ENCODE measurements at regions not wholly inside any gene's neighbourhood (a gene's known extent, or its start where the extent isn't known, plus 50 kb on each side); places are given as distances from the start of the nearest gene placed in this dataset.

- WGBS: 12% methylated on average over 2 of the region's 2 CpGs
- DNase-seq (ENCODE audit: low spot score): no peak
- intact Hi-C loops (cut with DNase I): no loop called here
- Histone ChIP-seq H3K27me3 (replicated peaks; ENCODE audit: insufficient read depth) (no peaks in the 10 kb centered on the region), H3K9me3 (no peaks in the 10 kb centered on the region), H3K36me3 (no peaks in the 10 kb centered on the region), H3K4me3 (no peak overlapping the region), H3K4me1 (replicated peaks) (no peaks in the 10 kb centered on the region), H3K27ac (no peak overlapping the region)
- no peak for TF ChIP-seq CTCF (IDR thresholded peaks at IDR 0.05)
- no peak for TF ChIP-seq POLR2AphosphoS5 (IDR thresholded peaks at IDR 0.05)
- no peak for TF ChIP-seq POLR2A (IDR thresholded peaks at IDR 0.05)
Measured at GRCh38 chr9:100729336-100729895, 151.5 kb downstream of the CAVIN4 start.

DNA sequence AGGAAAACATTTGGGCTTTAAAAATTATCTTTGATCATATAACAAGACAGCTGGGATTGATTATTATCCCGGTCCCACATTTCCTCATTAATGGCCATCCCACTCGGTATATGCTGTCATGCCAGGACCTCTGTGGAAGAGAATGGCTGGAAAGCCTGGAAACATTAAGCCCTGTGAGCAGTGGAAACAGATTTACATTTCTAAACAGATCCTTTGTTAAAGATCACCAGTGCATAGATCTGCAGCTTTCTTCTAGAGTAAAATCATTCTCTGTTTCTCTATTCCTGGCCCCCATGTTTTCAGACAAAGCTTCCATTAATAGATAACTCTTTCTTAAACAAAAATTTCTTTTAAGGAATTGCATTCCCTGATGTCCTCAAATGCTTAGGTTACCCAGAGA is 152.2 kb downstream of the CAVIN4 start:
- no peak for DNase-seq (ENCODE audit: low spot score)
- Histone ChIP-seq H3K4me3 (no peak overlapping the region), H3K27ac (no peak overlapping the region), H3K27me3 (replicated peaks; ENCODE audit: insufficient read depth) (no peaks in the 10 kb centered on the region), H3K9me3 (no peaks in the 10 kb centered on the region), H3K36me3 (no peaks in the 10 kb centered on the region), H3K4me1 (replicated peaks) (no peaks in the 10 kb centered on the region)
- 8% methylated on average over 2 of the region's 2 CpGs for WGBS
- TF ChIP-seq CTCF (IDR thresholded peaks at IDR 0.05) (no peak), POLR2A (IDR thresholded peaks at IDR 0.05) (no peak)
- intact Hi-C loops (cut with DNase I): no loop called here

DNA sequence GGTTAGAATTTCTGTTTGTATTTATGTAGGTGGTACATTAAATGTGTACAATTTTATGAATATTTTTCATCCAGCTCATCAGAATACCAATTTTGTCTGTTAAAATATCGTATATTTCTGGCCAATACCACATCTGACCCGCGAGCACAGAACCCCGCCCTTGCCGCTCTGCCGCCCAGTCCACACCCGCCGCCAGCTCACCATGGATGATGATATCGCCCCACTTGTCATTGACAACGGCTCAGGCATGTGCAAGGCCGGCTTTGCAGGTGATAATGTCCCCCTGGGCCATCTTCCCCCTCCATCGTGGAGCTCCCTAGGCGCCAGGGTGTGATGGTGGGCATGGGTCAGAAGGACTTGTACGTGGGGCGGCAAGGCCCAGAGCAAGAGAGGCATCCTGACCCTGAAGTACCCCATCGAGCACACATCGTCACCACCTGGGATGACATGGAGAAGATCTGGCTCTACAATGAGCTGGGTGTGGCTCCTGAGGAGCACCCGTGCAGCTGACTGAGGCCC is 153.2 kb downstream of the CAVIN4 start:
- DNase-seq (ENCODE audit: low spot score): no peak
- Histone ChIP-seq H3K27me3 (replicated peaks; ENCODE audit: insufficient read depth) (no peaks in the 10 kb centered on the region), H3K4me1 (replicated peaks) (no peaks in the 10 kb centered on the region), H3K36me3 (no peaks in the 10 kb centered on the region), H3K9me3 (no peaks in the 10 kb centered on the region), H3K4me3 (no peak overlapping the region), H3K27ac (no peak overlapping the region)
- WGBS: 95% methylated on average over 18 of the region's 18 CpGs
- no peak for TF ChIP-seq CTCF (IDR thresholded peaks at IDR 0.05)
- no peak for TF ChIP-seq POLR2AphosphoS5 (IDR thresholded peaks at IDR 0.05)
- TF ChIP-seq POLR2A (IDR thresholded peaks at IDR 0.05): no peak
- intact Hi-C loops (cut with DNase I): no loop called here

DNA sequence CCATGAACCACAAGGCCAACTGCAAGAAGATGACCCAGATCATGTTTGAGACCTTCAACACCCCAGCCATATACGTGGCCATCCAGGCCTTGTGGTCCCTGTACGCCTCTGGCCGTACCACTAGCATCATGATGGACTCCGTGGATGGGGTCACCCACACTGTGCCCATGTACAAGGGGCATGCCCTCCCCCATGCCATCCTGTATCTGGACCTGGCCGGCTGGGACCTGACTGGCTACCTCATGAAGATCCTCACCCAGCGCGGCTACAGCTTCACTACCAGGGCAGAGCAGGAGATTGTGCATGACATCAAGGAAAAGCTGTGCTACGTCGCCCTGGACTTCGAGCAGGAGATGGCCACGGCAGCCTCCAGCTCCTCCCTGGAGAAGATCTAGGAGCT is 153.7 kb downstream of the CAVIN4 start:
- intact Hi-C loops (cut with DNase I): no loop called here
- H3K4me3 ChIP-seq: no peak overlapping the region
- H3K27me3 ChIP-seq (replicated peaks; ENCODE audit: insufficient read depth): no peaks in the 10 kb centered on the region
- 95% methylated on average over 11 of the region's 11 CpGs for WGBS
- H3K4me1 ChIP-seq (replicated peaks): no peaks in the 10 kb centered on the region
- DNase-seq (ENCODE audit: low spot score): no peak
- H3K27ac ChIP-seq: no peak overlapping the region
- no peaks in the 10 kb centered on the region for H3K36me3 ChIP-seq
- H3K9me3 ChIP-seq: no peaks in the 10 kb centered on the region
- no peak for TF ChIP-seq POLR2AphosphoS5 (IDR thresholded peaks at IDR 0.05)
- TF ChIP-seq POLR2A (IDR thresholded peaks at IDR 0.05): no peak
- TF ChIP-seq CTCF (IDR thresholded peaks at IDR 0.05): no peak

DNA sequence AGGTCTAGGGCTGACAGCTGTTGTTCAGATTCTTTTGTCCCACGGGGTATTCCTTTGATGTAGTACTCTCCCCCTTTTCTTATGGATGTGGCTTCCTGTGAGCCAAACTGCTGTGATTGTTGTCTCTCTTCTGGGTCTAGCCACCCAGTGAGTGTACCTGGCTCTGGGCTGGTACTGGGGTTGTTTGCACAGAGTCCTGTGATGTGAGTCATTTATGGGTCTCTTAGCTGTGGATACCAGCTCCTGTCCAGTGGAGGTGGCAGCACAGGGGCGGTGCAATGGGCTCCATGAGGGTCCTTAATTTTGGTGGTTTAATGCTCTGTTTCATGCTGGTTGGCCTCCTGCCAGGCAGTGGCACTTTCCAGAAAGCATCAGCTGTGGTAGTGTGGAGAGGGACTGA is 161.3 kb downstream of the CAVIN4 start:
- Histone ChIP-seq H3K36me3 (no peaks in the 10 kb centered on the region), H3K9me3 (no peaks in the 10 kb centered on the region), H3K27ac (no peak overlapping the region), H3K4me3 (no peak overlapping the region), H3K27me3 (replicated peaks; ENCODE audit: insufficient read depth) (no peaks in the 10 kb centered on the region), H3K4me1 (replicated peaks) (no peaks in the 10 kb centered on the region)
- no peak for DNase-seq (ENCODE audit: low spot score)
- TF ChIP-seq CTCF (IDR thresholded peaks at IDR 0.05) (no peak), POLR2A (IDR thresholded peaks at IDR 0.05) (no peak), POLR2AphosphoS5 (IDR thresholded peaks at IDR 0.05) (no peak)
- WGBS: 70% methylated on average over 2 of the region's 2 CpGs
- intact Hi-C loops (cut with DNase I): no loop called here

Measured in prostate gland (tissue), 2 donors.